HAP-1 (cell line): ENCODE measurements at regions not wholly inside any gene's neighbourhood (a gene's known extent, or its start where the extent isn't known, plus 50 kb on each side); places are given as distances from the start of the nearest gene placed in this dataset.

Source experiments
- DNase-seq, 2 experiments: peaks; one replicate each; pipeline ENCODE4 v3.0.0-alpha.2; 2016 to 2020; ENCODE audit warnings: low spot score in 2 of 2
- H3K27me3 ChIP-seq: fragments of 250-450 bp; sonication (Bioruptor Pico); 2 replicates; pipeline ENCODE4 v1.5.1; 2020; ENCODE audit warnings: low read depth, mild to moderate bottlenecking, moderate library complexity
- H3K36me3 ChIP-seq: fragments of 250-450 bp; sonication (Bioruptor Pico); replicated peaks from 2 replicates; pipeline ENCODE4 v1.5.1; 2020; ENCODE audit warnings: mild to moderate bottlenecking
- H3K4me1 ChIP-seq: fragments of 250-450 bp; sonication (Bioruptor Pico); 2 replicates; pipeline ENCODE4 v1.5.1; 2020; ENCODE audit warnings: mild to moderate bottlenecking
- H3K4me3 ChIP-seq: fragments of 250-450 bp; sonication (Bioruptor Pico); 2 replicates; pipeline ENCODE4 v1.5.1; 2020; ENCODE audit warnings: mild to moderate bottlenecking, moderate library complexity
- H3K9me3 ChIP-seq: fragments of 250-450 bp; sonication (Bioruptor Pico); 2 replicates; pipeline ENCODE4 v1.5.1; 2020; ENCODE audit warnings: mild to moderate bottlenecking, moderate library complexity
- in situ Hi-C: fragments of 300-500 bp; cut with MboI; formaldehyde crosslinking; loops from 3 replicates; pipeline ENCODE4 v1.14.3; 2020; ENCODE audit warnings: low sequenced_read_pairs, inconsistent platforms, mixed read lengths

DNA sequence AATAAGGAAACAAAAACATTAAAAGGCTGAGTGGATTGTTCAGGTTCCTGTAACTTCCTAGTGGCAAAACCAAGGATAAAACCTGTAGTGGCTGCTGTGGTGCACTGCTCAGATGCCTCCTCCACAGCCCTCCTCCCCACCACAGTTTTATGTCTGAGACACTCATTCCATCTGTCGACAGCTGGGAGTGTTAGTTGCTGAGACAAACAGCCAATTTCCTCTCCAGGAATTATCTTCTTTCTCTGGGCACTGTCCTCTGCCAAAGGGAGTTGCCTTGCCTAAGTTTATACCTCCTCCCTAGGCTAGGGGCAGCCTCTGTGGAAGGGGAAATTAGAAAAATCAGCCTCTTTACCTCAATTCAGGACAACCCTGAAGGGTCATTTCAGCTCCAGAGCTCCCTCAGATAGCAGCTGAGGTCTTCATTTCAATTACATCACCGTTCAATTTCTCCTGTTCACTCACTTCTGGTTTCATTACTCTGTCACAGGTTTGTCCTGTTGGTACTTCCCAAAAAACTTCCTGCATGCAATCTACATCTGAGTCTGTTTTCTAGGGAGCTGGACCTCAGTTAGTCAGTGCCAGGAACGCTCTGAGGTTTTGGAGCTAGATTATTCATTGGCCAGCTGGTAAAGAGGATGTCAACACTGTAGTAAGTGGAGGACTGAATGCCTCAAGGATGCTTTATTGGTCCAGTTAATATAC, 74.9 kb upstream of the ATP2B1 start:
- no peak overlapping the region for H3K4me3 ChIP-seq
- in situ Hi-C loops = no loop called here

DNA sequence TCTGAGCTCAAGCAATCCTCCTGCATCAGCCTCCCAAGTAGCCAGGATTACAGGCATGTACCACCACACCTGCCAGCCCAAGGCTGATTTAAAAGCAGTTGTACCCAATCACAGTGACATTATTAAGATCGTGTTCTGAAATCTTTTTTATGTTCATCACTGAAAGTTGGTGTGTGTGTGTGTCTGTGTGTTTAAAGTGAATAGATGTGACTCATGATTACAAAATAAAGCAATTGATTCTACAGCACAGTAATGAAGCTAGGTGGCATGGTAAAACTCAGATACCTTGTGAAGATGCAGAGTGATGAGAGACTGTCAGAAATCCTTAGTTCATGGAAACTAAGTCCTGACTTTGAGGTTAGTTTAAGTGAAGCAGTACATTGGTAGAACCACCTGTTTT, 74.2 kb upstream of the ATP2B1 start:
- Histone ChIP-seq H3K36me3 (no peaks in the 10 kb centered on the region), H3K9me3 (peaks cover 4% of the 10 kb centered on the region), H3K4me3 (no peak overlapping the region), H3K4me1 (no peaks in the 10 kb centered on the region), H3K27me3 (no peaks in the 10 kb centered on the region)
- no peak for DNase-seq
- in situ Hi-C loops = no loop called here

More for the DNA sequence above, 74.9 kb upstream of the ATP2B1 start:
- H3K27me3 ChIP-seq = no peaks in the 10 kb centered on the region
- H3K36me3 ChIP-seq = no peaks in the 10 kb centered on the region
- peaks cover 4% of the 10 kb centered on the region for H3K9me3 ChIP-seq
- H3K4me1 ChIP-seq = no peaks in the 10 kb centered on the region
- DNase-seq = no peak

DNA sequence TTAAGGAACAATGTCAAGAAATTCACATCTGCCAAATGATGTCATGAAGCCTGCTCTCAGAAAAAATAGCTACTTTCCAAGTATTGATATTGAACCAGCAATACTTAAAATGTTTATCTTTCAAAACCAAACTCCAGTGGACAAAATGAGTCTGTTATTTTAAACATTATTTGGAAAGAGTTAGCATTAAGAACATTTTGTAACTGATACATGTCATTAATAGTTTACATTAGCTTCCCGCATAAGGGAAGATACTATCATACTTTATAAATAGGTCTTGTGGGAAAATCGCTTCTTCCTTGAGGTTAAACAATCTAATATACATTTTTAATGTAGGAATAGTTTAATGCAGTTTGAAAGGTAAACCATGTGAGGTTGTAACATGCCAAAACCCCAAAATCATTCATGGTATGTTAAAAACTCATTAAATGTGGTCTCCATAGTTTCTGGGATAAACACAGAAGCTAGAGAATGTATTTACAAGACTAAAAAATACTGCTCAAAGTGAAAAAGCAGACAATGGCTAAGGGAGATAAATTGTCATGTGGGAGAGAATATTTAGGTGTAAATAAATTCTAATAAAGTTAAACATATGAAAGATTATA, 73.4 kb upstream of the ATP2B1 start:
- Histone ChIP-seq H3K4me3 (no peak overlapping the region), H3K9me3 (peaks cover 4% of the 10 kb centered on the region), H3K4me1 (no peaks in the 10 kb centered on the region), H3K36me3 (no peaks in the 10 kb centered on the region), H3K27me3 (no peaks in the 10 kb centered on the region)
- in situ Hi-C loops = no loop called here
- no peak for DNase-seq

DNA sequence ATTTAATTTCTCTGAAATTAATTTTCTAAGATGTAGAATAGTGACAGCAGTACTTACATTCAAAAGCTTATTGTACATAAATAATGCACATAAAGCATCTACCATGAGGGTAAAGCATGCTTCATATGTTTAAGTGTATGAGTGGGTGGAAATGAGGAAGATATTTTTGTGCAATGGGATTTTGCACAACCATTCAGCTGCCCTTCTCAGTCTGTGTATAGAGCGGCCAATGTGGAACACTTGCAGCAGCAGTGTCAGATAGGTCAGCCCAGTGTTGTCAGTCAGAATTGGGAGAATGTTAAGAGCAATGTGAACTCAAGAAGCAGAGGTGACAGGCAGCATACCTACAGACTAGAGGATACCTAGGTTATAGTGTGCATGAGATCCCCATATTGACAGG, 72.5 kb upstream of the ATP2B1 start:
- Histone ChIP-seq H3K4me1 (no peaks in the 10 kb centered on the region), H3K36me3 (no peaks in the 10 kb centered on the region), H3K9me3 (no peaks in the 10 kb centered on the region; the same call in 1 of the 2 replicates), H3K4me3 (no peak overlapping the region), H3K27me3 (no peaks in the 10 kb centered on the region)
- no peak for DNase-seq
- in situ Hi-C loops = no loop called here

DNA sequence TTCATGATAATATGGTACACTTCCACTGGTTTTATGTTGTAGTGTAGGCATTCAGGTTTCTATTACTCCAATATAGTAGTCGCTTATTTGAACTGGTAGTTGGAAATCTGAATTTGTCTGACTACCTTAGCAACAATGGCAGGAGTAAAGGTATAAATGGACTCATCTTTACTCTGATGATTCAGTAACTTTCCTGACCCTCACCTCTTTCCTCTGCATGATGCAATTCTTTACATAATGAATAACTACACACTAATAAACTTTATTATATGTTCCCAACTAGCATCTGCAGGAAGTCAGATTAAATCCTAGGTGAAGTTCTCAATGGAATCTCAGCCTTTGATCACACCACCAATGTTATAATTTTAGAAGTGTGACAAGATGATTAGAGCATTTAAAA, 70.5 kb upstream of the ATP2B1 start:
- Histone ChIP-seq H3K4me3 (no peak overlapping the region), H3K4me1 (peaks cover 9% of the 10 kb centered on the region; the same call in 1 of the 2 replicates), H3K36me3 (no peaks in the 10 kb centered on the region), H3K27me3 (no peaks in the 10 kb centered on the region), H3K9me3 (no peaks in the 10 kb centered on the region)
- no peak for DNase-seq
- in situ Hi-C loops = no loop called here

DNA sequence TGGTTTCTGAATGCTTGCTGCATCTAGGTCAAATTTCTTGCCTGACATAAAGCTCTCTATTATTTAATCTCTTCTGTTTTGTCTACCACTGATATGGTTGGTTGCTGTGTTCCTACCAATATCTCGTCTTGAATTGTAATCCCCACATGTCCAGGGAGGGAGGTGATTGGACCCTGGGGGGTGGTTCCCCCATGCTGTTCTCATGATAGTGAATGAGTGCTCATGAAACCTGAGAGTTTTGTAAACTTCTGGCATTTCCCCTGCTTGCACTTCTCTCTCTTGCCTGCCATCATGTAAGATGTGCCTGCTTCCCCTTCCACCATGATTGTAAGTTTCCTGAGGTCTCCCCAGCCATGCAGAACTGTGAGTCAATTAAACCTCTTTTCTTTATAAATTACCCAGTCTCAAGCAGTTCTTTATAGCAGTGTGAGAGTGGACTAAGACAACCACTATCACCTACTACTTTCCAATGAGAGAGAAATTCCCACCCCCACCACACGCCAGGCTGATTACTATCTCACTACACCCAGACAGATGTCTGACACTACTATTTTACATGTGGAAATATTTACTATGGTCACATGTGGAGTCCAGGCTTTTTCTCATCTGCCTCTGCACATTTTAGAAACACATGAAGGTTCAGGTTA, 69.2 kb upstream of the ATP2B1 start:
- Histone ChIP-seq H3K36me3 (no peaks in the 10 kb centered on the region), H3K9me3 (no peaks in the 10 kb centered on the region), H3K4me3 (no peak overlapping the region), H3K27me3 (no peaks in the 10 kb centered on the region), H3K4me1 (peaks cover 9% of the 10 kb centered on the region; the same call in 1 of the 2 replicates)
- DNase-seq = no peak
- in situ Hi-C loops = no loop called here

DNA sequence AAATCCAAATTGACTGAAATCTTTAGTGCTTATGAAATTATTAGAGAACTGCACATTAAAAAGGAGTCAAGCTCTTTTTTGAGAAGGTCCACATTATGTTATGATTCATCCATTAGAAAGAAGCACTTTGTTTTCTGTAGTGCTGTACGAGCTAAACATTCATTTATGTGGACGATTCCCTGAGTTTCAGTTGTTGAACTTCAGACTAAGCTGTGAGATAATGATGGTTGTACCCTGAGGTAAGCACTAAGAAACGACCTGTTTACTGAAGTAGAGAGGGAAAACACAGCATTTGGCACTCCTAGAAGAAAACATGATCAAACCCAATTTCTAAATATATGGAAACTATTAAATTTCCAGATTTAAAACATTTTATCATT, 67.3 kb upstream of the ATP2B1 start:
- in situ Hi-C loops = no loop called here
- Histone ChIP-seq H3K9me3 (no peaks in the 10 kb centered on the region), H3K27me3 (no peaks in the 10 kb centered on the region), H3K4me3 (no peak overlapping the region), H3K36me3 (no peaks in the 10 kb centered on the region), H3K4me1 (peaks cover 9% of the 10 kb centered on the region; the same call in 1 of the 2 replicates)
- no peak for DNase-seq

DNA sequence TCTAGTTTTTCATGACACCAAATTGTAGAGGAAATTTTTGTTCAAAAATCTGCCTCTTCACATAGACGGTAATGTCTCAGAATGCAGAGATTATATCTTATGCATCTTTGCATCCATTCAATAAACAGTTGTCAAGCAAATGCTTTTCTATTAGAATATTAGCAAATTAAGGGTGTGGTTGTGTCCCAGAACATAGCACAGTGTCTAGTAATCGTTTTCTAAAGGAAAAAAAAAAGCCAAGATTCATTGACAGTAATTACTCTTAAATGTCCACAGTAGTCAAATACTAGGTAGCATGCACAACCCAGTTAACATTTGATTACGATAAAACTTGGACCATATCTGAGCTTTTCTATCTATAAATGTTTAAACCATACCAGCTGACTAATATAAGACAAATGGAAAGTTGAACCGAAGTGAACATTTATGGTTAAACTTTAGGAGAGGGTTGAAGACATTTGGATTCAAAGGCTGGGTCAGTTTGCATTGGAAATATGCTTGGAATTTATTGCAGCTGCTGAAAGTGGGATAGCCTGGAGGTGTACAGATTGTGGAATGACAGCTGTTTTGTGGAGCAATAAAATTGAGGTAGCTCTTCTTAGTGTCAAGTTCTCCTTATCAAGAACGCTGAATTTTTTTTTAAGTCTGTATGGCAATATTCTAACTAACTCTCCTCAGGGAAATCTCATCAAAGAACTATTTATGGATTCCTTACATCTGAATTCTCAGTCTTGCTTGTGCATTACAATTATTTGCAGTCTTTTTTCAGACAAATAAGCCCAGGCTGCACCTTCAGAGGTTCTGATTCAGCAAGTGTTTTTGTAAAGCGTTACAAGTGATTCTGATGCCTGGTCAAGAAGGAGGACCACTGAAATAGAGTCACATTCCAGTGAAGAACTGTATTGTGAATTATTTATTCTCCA, 66.7 kb upstream of the ATP2B1 start:
- Histone ChIP-seq H3K9me3 (no peaks in the 10 kb centered on the region), H3K36me3 (no peaks in the 10 kb centered on the region), H3K27me3 (no peaks in the 10 kb centered on the region), H3K4me3 (no peak overlapping the region), H3K4me1 (peaks cover 9% of the 10 kb centered on the region; the same call in 1 of the 2 replicates)
- DNase-seq = peak; percentile 12 to 45
- in situ Hi-C loops = no loop called here

DNA sequence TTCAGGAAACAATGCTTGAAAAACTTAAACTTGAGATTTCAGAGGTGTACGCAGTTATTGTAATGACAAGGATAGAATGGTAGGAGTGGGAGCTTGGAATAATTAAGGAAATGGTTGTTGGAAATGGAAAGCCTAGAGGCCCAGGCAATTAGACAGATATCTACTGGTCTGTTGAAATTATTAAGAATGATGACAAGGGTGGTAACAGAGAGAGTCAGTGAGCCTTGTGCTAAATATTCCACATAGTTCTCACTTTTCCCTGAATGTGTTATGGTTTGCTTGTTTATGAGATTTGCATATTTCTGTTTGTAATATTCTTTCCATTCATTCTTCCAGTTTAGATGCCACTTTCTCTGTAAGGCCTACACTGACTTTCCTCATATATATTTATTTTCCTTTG, 66.0 kb upstream of the ATP2B1 start:
- H3K4me1 ChIP-seq = peaks cover 9% of the 10 kb centered on the region; the same call in 1 of the 2 replicates
- in situ Hi-C loops = no loop called here

DNA sequence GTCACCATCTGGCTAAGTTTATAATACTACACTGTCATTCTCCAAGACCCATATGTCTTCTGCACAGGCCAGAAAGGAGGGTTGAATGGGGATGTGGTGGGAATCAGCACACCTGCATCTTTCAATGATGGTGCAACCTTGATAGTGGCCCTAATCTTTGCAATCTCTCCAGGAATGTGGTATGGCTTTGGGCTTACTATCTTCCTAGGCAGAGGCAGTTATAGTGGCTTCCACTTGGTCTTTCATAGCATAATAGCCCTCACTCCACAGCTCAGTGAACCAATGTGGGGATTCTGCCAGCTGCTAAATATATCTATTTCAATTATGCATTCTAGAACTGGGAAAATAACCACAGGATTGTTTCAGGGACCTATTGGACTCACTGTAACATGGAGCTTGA, 61.8 kb upstream of the ATP2B1 start:
- in situ Hi-C loops = no loop called here
- H3K9me3 ChIP-seq = no peaks in the 10 kb centered on the region
- H3K27me3 ChIP-seq = no peaks in the 10 kb centered on the region
- H3K4me3 ChIP-seq = no peak overlapping the region
- DNase-seq = no peak
- H3K4me1 ChIP-seq = peaks cover 6% of the 10 kb centered on the region; the same call in 1 of the 2 replicates
- H3K36me3 ChIP-seq = no peaks in the 10 kb centered on the region

More for the DNA sequence above, 66.0 kb upstream of the ATP2B1 start:
- Histone ChIP-seq H3K27me3 (no peaks in the 10 kb centered on the region), H3K9me3 (no peaks in the 10 kb centered on the region), H3K4me3 (no peak overlapping the region), H3K36me3 (no peaks in the 10 kb centered on the region)
- DNase-seq = no peak

DNA sequence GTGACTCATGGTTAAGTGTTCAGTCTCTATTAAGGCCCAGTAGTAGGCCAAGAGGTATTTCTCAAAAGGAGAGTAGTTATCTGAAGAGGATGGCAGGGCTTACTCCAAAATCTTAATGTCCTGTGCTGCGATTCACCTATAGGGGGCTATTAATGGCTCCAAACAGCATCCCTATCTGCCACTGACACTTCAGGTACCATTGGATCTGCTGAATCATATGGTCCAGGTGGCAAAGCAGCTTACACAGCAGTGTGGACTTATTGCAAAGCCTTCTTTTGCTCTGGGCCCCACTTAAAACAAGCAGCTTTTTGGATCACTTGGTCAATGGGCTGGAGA, 60.8 kb upstream of the ATP2B1 start:
- no peaks in the 10 kb centered on the region for H3K9me3 ChIP-seq
- no peaks in the 10 kb centered on the region for H3K36me3 ChIP-seq
- H3K27me3 ChIP-seq = no peaks in the 10 kb centered on the region
- H3K4me1 ChIP-seq = no peaks in the 10 kb centered on the region
- no peak overlapping the region for H3K4me3 ChIP-seq
- DNase-seq = no peak
- in situ Hi-C loops = no loop called here

DNA sequence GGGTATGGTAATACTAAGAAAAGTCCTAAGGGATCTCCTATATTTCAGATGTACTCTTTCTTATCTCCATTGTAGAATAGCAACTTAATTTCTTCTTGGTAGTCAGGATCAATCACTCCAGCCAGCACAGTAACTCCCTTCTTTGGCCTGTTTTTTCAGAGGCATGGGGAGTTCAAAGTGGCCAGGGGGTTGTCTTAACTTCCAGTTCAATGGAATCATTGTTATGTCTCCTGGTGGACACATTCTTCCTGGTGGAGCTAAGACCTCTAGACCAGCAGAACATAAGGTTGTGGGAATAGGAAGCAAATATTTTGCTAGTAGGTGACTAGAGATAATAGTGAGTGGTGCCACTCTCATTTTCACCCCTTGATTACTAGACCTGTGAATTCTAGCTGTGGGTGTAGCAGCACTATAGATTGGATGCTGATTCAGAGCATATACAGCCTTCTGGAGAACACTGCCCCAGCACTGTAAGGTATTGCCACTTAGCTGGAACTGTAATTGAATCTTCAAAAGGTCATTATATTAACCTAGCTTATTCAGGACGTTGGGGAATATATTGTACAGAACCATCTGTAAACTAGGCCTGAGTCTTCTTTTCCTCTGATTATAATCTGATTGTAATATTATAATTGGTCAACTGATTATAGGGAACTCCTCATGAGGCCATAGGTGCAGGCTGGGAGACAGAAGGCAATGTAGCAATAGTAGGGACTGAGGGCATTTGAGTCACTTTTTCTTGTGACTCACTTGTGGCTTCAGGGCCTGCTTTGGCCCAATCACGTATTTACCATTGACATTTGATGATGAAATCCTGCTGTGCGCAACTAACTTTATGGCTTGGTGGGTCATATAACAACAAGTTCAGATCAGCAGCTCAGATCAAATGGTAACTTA, 60.2 kb upstream of the ATP2B1 start:
- no peak for DNase-seq
- no peaks in the 10 kb centered on the region for H3K9me3 ChIP-seq
- no peaks in the 10 kb centered on the region for H3K4me1 ChIP-seq
- H3K4me3 ChIP-seq = no peak overlapping the region
- in situ Hi-C loops = no loop called here
- no peaks in the 10 kb centered on the region for H3K36me3 ChIP-seq
- no peaks in the 10 kb centered on the region for H3K27me3 ChIP-seq
